ENCODE measurements at regions not wholly inside any gene's neighbourhood (a gene's known extent, or its start where the extent isn't known, plus 50 kb on each side); places are given as distances from the start of the nearest gene placed in this dataset.

GRCh38 chr7:17586711-17587110, 288.3 kb downstream of the AHR start:
- Histone ChIP-seq H3K36me3 (ENCODE audit: control insufficient read depth, insufficient read depth, low read length) (no peaks in the 10 kb centered on the region), H3K27me3 (ENCODE audit: control insufficient read depth, insufficient read depth, low read length) (no peaks in the 10 kb centered on the region)
- TF ChIP-seq, protein P1, sequence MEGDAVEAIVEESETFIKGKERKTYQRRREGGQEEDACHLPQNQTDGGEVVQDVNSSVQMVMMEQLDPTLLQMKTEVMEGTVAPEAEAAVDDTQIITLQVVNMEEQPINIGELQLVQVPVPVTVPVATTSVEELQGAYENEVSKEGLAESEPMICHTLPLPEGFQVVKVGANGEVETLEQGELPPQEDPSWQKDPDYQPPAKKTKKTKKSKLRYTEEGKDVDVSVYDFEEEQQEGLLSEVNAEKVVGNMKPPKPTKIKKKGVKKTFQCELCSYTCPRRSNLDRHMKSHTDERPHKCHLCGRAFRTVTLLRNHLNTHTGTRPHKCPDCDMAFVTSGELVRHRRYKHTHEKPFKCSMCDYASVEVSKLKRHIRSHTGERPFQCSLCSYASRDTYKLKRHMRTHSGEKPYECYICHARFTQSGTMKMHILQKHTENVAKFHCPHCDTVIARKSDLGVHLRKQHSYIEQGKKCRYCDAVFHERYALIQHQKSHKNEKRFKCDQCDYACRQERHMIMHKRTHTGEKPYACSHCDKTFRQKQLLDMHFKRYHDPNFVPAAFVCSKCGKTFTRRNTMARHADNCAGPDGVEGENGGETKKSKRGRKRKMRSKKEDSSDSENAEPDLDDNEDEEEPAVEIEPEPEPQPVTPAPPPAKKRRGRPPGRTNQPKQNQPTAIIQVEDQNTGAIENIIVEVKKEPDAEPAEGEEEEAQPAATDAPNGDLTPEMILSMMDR (IDR thresholded peaks at IDR 0.05) = no peak

GRCh38 chr7:17588730-17589129, 290.3 kb downstream of the AHR start:
- Histone ChIP-seq H3K36me3 (ENCODE audit: control insufficient read depth, insufficient read depth, low read length) (no peaks in the 10 kb centered on the region), H3K79me2 (no peaks in the 10 kb centered on the region), H3K9ac (no peak overlapping the region), H2AFZ (no peak overlapping the region), H3K27me3 (ENCODE audit: control insufficient read depth, insufficient read depth, low read length) (no peaks in the 10 kb centered on the region), H3K4me1 (no peaks in the 10 kb centered on the region), H3K9me3 (ENCODE audit: control insufficient read depth, low read length) (no peaks in the 10 kb centered on the region), H3K4me2 (ENCODE audit: low read length) (no peak overlapping the region), H3K27ac (no peak overlapping the region), H3K4me3 (ENCODE audit: low read depth, low read length) (no peak overlapping the region)
- TF ChIP-seq, protein P1 (IDR thresholded peaks at IDR 0.05) = no peak

More at GRCh38 chr7:17586711-17587110, 288.3 kb downstream of the AHR start:
- no peak overlapping the region for H2AFZ ChIP-seq
- no peaks in the 10 kb centered on the region for H3K9me3 ChIP-seq (ENCODE audit: control insufficient read depth, low read length)
- H3K27ac ChIP-seq = no peak overlapping the region
- H3K4me2 ChIP-seq (ENCODE audit: low read length) = no peak overlapping the region
- H3K4me3 ChIP-seq (ENCODE audit: low read depth, low read length) = no peak overlapping the region
- no peaks in the 10 kb centered on the region for H3K79me2 ChIP-seq
- no peaks in the 10 kb centered on the region for H3K4me1 ChIP-seq
- H3K9ac ChIP-seq = no peak overlapping the region

DNA sequence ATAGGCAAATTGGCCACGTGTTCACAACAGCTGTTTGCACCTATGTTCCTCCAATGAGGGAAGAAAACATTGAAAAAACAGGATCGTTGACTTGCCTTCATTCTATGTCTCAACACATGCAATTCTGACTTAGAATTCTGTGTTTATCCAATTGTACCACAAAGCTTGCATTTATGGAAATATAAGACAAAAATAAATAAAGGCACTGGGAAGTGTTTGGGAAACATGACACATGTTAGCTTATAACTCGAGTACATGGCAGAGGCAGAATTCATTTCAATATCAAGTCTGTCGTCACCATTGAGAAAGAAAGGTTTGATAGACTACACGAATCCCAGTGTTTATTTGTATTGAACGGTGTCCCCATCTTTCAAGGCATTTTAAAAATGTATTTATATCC, 291.2 kb downstream of the AHR start:
- H2AFZ ChIP-seq = no peak overlapping the region
- H3K27me3 ChIP-seq (ENCODE audit: control insufficient read depth, insufficient read depth, low read length) = no peaks in the 10 kb centered on the region
- no peak overlapping the region for H3K27ac ChIP-seq
- no peaks in the 10 kb centered on the region for H3K79me2 ChIP-seq
- H3K9ac ChIP-seq = no peak overlapping the region
- H3K4me3 ChIP-seq (ENCODE audit: low read depth, low read length) = no peak overlapping the region
- TF ChIP-seq, protein P1 (IDR thresholded peaks at IDR 0.05) = no peak
- no peaks in the 10 kb centered on the region for H3K9me3 ChIP-seq (ENCODE audit: control insufficient read depth, low read length)
- H3K36me3 ChIP-seq (ENCODE audit: control insufficient read depth, insufficient read depth, low read length) = no peaks in the 10 kb centered on the region
- H3K4me1 ChIP-seq = no peaks in the 10 kb centered on the region
- H3K4me2 ChIP-seq (ENCODE audit: low read length) = no peak overlapping the region

GRCh38 chr7:17590221-17590620, 291.8 kb downstream of the AHR start:
- H3K27ac ChIP-seq = no peak overlapping the region
- TF ChIP-seq, protein P1 (IDR thresholded peaks at IDR 0.05) = no peak
- no peaks in the 10 kb centered on the region for H3K79me2 ChIP-seq
- no peaks in the 10 kb centered on the region for H3K4me1 ChIP-seq
- H3K9me3 ChIP-seq (ENCODE audit: control insufficient read depth, low read length) = no peaks in the 10 kb centered on the region
- no peaks in the 10 kb centered on the region for H3K36me3 ChIP-seq (ENCODE audit: control insufficient read depth, insufficient read depth, low read length)
- H2AFZ ChIP-seq = no peak overlapping the region
- H3K4me3 ChIP-seq (ENCODE audit: low read depth, low read length) = no peak overlapping the region
- H3K27me3 ChIP-seq (ENCODE audit: control insufficient read depth, insufficient read depth, low read length) = no peaks in the 10 kb centered on the region
- no peak overlapping the region for H3K4me2 ChIP-seq (ENCODE audit: low read length)
- H3K9ac ChIP-seq = no peak overlapping the region

DNA sequence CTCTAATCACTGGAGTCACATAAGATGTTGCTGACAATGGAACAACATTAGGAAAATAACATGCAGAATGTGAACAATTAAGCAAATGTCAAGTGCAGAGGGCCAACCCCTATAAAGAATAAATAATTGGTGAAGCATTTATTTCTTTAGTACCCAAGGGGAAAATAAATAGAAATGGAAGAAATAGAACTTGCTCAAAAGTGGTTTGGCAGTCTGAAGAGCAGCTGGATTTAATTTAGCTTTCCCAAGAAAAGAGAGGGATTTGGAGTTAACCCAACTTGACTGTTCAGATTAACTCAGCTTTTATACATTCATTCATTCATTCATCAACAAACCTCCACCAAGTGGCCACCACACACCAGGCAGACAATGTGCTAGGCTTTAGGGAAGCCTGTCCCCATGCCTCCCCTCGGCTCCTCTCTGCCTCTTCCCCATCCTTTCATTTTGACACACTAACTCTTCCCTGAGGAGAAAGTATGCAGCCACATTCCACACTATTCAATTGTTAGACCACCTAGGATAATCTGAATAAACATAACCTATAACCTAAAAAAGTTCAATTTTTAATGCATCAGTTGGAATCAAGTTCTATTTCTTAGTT, 295.5 kb downstream of the AHR start:
- Histone ChIP-seq H3K36me3 (ENCODE audit: control insufficient read depth, insufficient read depth, low read length) (no peaks in the 10 kb centered on the region), H2AFZ (no peak overlapping the region), H3K4me1 (no peaks in the 10 kb centered on the region), H3K4me2 (ENCODE audit: low read length) (no peak overlapping the region), H3K9me3 (ENCODE audit: control insufficient read depth, low read length) (no peaks in the 10 kb centered on the region), H3K27me3 (ENCODE audit: control insufficient read depth, insufficient read depth, low read length) (no peaks in the 10 kb centered on the region), H3K79me2 (no peaks in the 10 kb centered on the region), H3K4me3 (ENCODE audit: low read depth, low read length) (no peak overlapping the region), H3K9ac (no peak overlapping the region), H3K27ac (no peak overlapping the region)
- TF ChIP-seq, protein P1 (IDR thresholded peaks at IDR 0.05) = no peak
